ENCODE measurements at regions not wholly inside any gene's neighbourhood (a gene's known extent, or its start where the extent isn't known, plus 50 kb on each side); places are given as distances from the start of the nearest gene placed in this dataset.

DNA sequence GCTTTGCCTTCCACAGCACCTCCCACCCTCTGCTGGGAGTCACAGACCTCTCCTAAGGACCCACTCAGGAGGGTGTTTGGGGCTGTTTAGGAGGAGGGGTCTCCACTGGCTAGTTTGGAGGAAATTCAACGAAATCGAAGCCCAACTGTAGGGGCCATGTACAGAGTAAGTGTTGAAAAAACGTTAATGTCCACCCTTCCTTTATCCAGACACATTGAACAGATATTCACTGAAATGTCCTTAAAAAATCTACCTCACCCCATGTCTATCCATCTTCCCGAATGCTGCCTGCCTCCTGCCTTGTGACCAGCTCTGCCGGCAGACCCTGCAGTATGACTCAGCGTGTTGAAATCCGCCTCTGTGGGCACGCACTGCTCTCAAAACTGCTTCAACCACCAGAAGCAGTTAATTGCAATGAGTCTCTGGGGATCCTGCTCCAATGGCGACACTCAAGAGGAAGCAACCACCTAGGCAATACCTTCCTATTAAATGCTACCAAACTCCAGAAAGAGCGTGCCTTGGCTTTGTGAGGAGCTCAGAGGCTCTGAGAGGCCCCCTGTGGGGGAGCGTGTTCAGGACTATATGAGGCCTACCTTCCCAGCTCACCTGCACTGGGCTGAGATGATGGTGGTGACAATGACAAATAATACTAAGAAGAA, 61.4 kb upstream of the RTN4 start:
- ChIA-PET CTCF (interaction anchor here (0.8 to 1.0 kb wide), 2 partner anchors 15 to 27 kb away, joined by 3 read pairs; no protein-coding TSS in a partner anchor), POLR2A (interaction anchor here (0.8 kb wide), 1 partner anchor 87 kb away, joined by 3 read pairs; no protein-coding TSS in a partner anchor)
- no peak overlapping the region for H3K4me3 Mint-ChIP-seq
- no peaks in the 10 kb centered on the region for H3K9me3 Mint-ChIP-seq
- no peak overlapping the region for H3K27ac Mint-ChIP-seq
- no peaks in the 10 kb centered on the region for H3K27me3 Mint-ChIP-seq
- no peaks in the 10 kb centered on the region for H3K36me3 Mint-ChIP-seq (ENCODE audit: low read depth)
- H3K4me1 Mint-ChIP-seq, result no peaks in the 10 kb centered on the region
- DNase-seq, result no peak

DNA sequence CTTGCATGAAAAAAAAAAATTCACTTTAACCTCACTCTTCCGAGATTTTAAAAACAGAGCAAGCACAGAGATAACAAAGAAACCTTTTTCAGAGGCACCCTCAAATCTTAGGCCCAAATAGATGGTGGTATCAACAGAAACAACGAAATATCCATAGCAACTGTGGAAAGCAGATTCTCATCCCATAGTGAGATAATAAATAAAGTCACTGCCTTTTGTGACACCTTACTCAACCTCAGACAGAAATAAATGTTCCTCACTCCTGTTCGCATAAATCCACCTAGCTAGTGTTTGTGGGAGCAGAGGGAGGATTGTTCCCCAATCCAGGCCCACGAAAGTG, 60.9 kb upstream of the RTN4 start:
- Mint-ChIP-seq H3K27me3 (no peaks in the 10 kb centered on the region), H3K9me3 (no peaks in the 10 kb centered on the region), H3K4me1 (no peaks in the 10 kb centered on the region), H3K36me3 (ENCODE audit: low read depth) (no peaks in the 10 kb centered on the region), H3K4me3 (no peak overlapping the region), H3K27ac (no peak overlapping the region)
- CTCF ChIA-PET, result interaction anchor here (0.8 to 1.0 kb wide), 2 partner anchors 15 to 27 kb away, joined by 3 read pairs; no protein-coding TSS in a partner anchor
- POLR2A ChIA-PET, result no interaction called here
- DNase-seq, result no peak

DNA sequence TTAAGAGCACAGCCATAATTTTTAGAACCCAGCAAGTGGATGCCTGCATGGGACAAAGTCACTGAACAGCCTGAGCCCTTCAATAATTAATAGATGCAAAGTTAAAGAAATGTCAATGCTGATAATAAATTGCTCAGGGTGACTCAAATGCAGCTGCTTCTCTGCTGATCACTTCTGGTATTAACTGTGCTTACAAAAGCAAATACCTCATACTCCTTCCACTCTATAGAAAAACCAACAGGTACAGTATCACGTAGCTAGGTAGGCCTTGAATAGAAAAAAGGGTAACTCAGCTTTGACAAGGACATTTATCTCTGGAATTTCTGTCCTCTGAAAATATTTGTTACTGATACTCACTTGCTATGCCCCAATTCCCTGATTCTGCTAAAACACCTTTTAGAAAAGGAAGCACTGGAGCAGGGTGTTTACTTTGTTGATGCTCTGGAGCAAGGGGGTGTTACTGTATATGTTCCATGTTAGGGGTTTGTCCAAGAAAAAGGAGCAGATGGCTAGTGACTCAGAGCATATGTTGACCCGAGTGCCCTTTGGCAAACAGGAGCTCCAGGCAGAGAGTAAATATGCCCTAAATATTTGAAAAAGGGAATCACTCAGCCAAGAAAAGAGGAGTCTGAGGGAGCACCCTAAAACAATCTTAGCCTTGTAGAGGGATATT, 59.1 kb upstream of the RTN4 start:
- no peaks in the 10 kb centered on the region for H3K27me3 Mint-ChIP-seq
- H3K9me3 Mint-ChIP-seq, result no peaks in the 10 kb centered on the region
- no peaks in the 10 kb centered on the region for H3K4me1 Mint-ChIP-seq
- POLR2A ChIA-PET, result no interaction called here
- no peaks in the 10 kb centered on the region for H3K36me3 Mint-ChIP-seq (ENCODE audit: low read depth)
- no peak overlapping the region for H3K4me3 Mint-ChIP-seq
- DNase-seq, result no peak
- CTCF ChIA-PET, result no interaction called here
- H3K27ac Mint-ChIP-seq, result no peak overlapping the region

- ChIA-PET CTCF (interaction anchor here (0.6 kb wide), 1 partner anchor 8 kb away, joined by 3 read pairs; no protein-coding TSS in a partner anchor), POLR2A (no interaction called here)
- H3K4me1 Mint-ChIP-seq, result no peaks in the 10 kb centered on the region
- no peak overlapping the region for H3K4me3 Mint-ChIP-seq
- no peaks in the 10 kb centered on the region for H3K9me3 Mint-ChIP-seq
- no peaks in the 10 kb centered on the region for H3K36me3 Mint-ChIP-seq (ENCODE audit: low read depth)
- H3K27me3 Mint-ChIP-seq, result no peaks in the 10 kb centered on the region
- H3K27ac Mint-ChIP-seq, result no peak overlapping the region
- no peak for DNase-seq
Observed at GRCh38 chr2:55108456-55109160, 58.4 kb upstream of the RTN4 start.

DNA sequence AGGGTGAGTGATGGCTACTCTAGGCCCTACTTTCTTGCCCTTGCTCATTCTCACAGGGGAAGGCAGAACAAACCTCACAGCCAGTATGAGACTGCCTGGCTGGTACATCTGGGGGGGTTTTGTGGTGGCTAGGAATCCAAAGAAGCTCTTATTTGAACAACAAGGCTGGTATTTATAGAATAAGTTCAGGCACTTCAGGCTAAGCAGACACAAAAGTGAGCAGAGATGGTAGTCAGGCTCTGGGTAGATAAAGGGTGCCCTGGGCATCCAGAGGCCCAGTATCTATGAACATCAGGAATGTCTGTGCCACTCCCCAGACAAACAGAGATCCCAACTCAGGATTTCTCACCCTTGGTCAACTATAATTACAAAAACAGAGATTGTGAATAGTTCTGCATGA, 57.2 kb upstream of the RTN4 start:
- no peak for DNase-seq
- CTCF ChIA-PET, result interaction anchor here (0.6 to 0.9 kb wide), 2 partner anchors 19 to 21 kb away, joined by 3 to 6 read pairs; no protein-coding TSS in a partner anchor
- no peaks in the 10 kb centered on the region for H3K36me3 Mint-ChIP-seq (ENCODE audit: low read depth)

GRCh38 chr2:55106148-55106547, 55.9 kb upstream of the RTN4 start:
- CTCF ChIA-PET, result interaction anchor here (1.1 to 1.3 kb wide), 2 partner anchors 15 to 56 kb away, joined by 3 read pairs; partner anchors contain the start of gene RTN4
- POLR2A ChIA-PET, result no interaction called here
- Mint-ChIP-seq H3K36me3 (ENCODE audit: low read depth) (no peaks in the 10 kb centered on the region), H3K4me1 (no peaks in the 10 kb centered on the region), H3K9me3 (no peaks in the 10 kb centered on the region), H3K27me3 (no peaks in the 10 kb centered on the region), H3K4me3 (no peak overlapping the region), H3K27ac (no peak overlapping the region)
- DNase-seq, result no peak

More for the DNA sequence above, 57.2 kb upstream of the RTN4 start:
- POLR2A ChIA-PET, result no interaction called here
- H3K4me1 Mint-ChIP-seq, result no peaks in the 10 kb centered on the region
- no peak overlapping the region for H3K27ac Mint-ChIP-seq
- H3K9me3 Mint-ChIP-seq, result no peaks in the 10 kb centered on the region
- H3K27me3 Mint-ChIP-seq, result no peaks in the 10 kb centered on the region
- H3K4me3 Mint-ChIP-seq, result no peak overlapping the region

DNA sequence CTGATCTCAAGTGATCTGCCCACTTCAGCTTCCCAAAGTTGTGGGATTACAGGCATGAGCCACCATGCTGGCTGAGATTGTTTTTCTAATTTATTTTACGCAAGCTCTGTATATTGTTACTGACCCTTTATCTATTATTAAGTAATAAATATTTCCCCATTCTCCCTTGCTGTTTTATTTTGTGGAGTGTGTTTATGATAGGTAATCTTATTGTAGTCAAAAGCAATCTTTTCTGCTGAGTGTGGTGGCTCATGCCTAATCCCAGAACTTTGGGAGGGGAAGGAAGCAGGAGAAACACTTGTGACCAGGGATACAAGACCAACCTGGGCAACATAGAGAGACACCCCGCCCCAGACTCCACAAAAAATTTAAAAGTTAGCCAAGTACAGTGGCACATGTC, 55.2 kb upstream of the RTN4 start:
- H3K9me3 Mint-ChIP-seq, result no peaks in the 10 kb centered on the region
- no peaks in the 10 kb centered on the region for H3K36me3 Mint-ChIP-seq (ENCODE audit: low read depth)
- no peak overlapping the region for H3K27ac Mint-ChIP-seq
- H3K27me3 Mint-ChIP-seq, result no peaks in the 10 kb centered on the region
- CTCF ChIA-PET, result no interaction called here
- POLR2A ChIA-PET, result no interaction called here
- H3K4me3 Mint-ChIP-seq, result no peak overlapping the region
- no peak for DNase-seq
- no peaks in the 10 kb centered on the region for H3K4me1 Mint-ChIP-seq

GRCh38 chr2:55103046-55103445, 52.8 kb upstream of the RTN4 start:
- ChIA-PET POLR2A (interaction anchor here (0.6 kb wide), 1 partner anchor 16 kb away, joined by 6 read pairs; no protein-coding TSS in a partner anchor), CTCF (interaction anchor here (0.7 kb wide), 1 partner anchor 199 kb away, joined by 3 read pairs; no protein-coding TSS in a partner anchor)
- Mint-ChIP-seq H3K27ac (no peak overlapping the region), H3K36me3 (ENCODE audit: low read depth) (no peaks in the 10 kb centered on the region), H3K9me3 (no peaks in the 10 kb centered on the region), H3K27me3 (no peaks in the 10 kb centered on the region), H3K4me3 (no peak overlapping the region), H3K4me1 (peaks cover 11% of the 10 kb centered on the region)
- no peak for DNase-seq

DNA sequence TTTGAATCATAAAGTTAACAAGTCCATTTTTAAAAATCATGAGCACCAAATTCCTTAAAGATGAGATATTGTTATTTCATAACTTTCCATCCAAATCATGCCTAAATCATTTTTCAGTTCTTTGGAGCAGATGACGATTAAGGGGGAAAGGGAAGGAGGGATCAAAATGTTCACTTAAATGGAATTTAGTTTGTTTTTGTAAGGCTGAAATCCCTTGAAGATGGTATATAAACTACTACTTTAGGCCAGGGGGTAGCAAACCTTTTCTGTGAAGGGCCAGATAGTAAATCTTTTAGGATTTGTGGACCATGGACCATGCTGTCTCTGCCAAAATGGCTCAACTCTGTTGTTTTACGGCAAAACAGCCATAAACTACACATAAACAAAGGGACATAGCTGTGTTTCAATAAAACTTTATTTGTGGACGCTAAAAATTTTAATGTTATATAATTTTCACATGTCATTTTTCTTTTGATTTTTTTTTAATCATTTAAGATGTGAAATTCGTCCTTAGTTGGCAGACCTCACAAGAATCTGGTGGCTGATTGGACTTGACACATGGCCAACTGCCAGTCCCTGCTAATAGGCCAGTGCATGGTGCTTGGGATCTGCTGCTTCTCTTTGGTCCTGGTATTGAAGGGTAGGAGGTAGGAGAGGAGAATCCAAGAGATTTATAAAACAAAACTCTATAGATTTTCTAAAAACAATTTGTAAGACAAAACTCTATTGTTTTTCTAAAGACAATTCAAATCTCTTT, 52.0 kb upstream of the RTN4 start:
- CTCF ChIA-PET, result interaction anchor here (0.7 kb wide), 1 partner anchor 198 kb away, joined by 3 read pairs; no protein-coding TSS in a partner anchor
- no peaks in the 10 kb centered on the region for H3K36me3 Mint-ChIP-seq (ENCODE audit: low read depth)
- H3K4me3 Mint-ChIP-seq, result no peak overlapping the region

DNA sequence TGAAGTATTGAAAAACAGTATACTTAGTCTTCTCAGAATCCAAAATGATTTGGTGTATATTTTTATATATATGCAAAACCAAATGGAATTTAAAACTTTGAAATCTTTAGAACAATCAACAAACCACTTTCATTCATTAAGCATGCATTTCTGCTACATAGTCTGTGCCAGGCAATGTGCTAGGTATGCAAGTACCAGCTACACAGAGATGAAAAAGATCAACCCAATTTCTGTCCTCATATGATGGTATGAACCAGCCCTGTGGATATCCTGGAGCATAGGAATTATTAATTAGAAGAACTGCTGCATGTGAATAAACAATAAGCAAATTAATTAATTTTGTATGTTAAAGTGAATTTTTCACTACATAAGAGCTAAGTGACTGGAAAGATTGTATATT, 51.2 kb upstream of the RTN4 start:
- ChIA-PET CTCF (no interaction called here), POLR2A (no interaction called here)
- no peaks in the 10 kb centered on the region for H3K27me3 Mint-ChIP-seq
- no peak overlapping the region for H3K4me3 Mint-ChIP-seq
- H3K9me3 Mint-ChIP-seq, result no peaks in the 10 kb centered on the region
- H3K4me1 Mint-ChIP-seq, result peaks cover 11% of the 10 kb centered on the region
- DNase-seq, result no peak
- no peak overlapping the region for H3K27ac Mint-ChIP-seq
- H3K36me3 Mint-ChIP-seq (ENCODE audit: low read depth), result no peaks in the 10 kb centered on the region

More for the DNA sequence above, 52.0 kb upstream of the RTN4 start:
- POLR2A ChIA-PET, result no interaction called here
- Mint-ChIP-seq H3K27ac (no peak overlapping the region), H3K27me3 (no peaks in the 10 kb centered on the region), H3K9me3 (no peaks in the 10 kb centered on the region), H3K4me1 (peaks cover 11% of the 10 kb centered on the region)
- no peak for DNase-seq

- H3K9me3 Mint-ChIP-seq, result no peaks in the 10 kb centered on the region
- ChIA-PET POLR2A (no interaction called here), CTCF (interaction anchor here (0.8 kb wide), 1 partner anchor 8 kb away, joined by 3 read pairs; no protein-coding TSS in a partner anchor)
- no peaks in the 10 kb centered on the region for H3K27me3 Mint-ChIP-seq
- H3K36me3 Mint-ChIP-seq (ENCODE audit: low read depth), result no peaks in the 10 kb centered on the region
- no peak overlapping the region for H3K27ac Mint-ChIP-seq
- no peak overlapping the region for H3K4me3 Mint-ChIP-seq
- no peak for DNase-seq
- peaks cover 11% of the 10 kb centered on the region for H3K4me1 Mint-ChIP-seq
Observed at GRCh38 chr2:55099878-55100820, 49.9 kb upstream of the RTN4 start.

All from activated CD4-positive, alpha-beta T cell treated with anti-CD3 and anti-CD28 coated beads, Interleukin-2, amount 10 ng/mL, durations not matched to agents 7 days and 5 days (primary cell).